ENCODE measurements at regions not wholly inside any gene's neighbourhood (a gene's known extent, or its start where the extent isn't known, plus 50 kb on each side); places are given as distances from the start of the nearest gene placed in this dataset.

DNA sequence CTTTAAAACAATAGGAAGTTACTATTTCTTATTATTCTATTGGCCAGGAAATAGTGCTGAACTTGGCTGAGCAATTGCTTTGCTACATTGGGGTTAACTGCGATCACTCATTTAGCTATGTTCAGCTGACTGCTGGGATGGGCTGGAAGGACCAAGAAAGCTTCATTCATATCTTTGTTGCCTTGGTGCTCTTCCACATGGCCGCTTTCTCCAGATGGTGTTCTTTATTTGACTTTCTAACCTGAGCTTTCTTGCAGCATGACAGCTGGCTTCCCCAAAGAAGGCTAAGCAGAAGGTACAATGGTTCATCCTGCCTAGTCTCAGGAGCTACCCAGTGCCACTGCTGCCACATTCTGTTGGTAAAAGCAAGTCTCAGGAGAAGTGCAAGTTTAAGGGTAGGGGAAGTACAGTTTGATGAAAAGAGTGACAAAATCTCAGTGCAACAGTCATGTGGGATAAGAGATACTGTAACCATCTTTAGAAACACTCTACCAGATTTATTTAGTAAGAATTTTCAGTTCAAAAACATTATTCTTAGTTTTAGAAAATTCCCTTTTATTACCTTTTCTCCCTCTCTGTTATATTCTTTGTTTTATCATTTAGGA, 180.6 kb upstream of the RBMS1 start:
- Histone ChIP-seq H3K4me1 (ENCODE audit: control insufficient read depth, insufficient read depth, low read length) (no peaks in the 10 kb centered on the region), H3K36me3 (ENCODE audit: control insufficient read depth, insufficient read depth, low read length) (no peaks in the 10 kb centered on the region), H3K27ac (ENCODE audit: low read length) (no peak overlapping the region), H3K9me3 (ENCODE audit: control insufficient read depth, low read depth, low read length) (no peaks in the 10 kb centered on the region), H3K27me3 (ENCODE audit: control insufficient read depth, insufficient read depth, low read length) (no peaks in the 10 kb centered on the region), H3K4me3 (ENCODE audit: low read length) (no peak overlapping the region)
- no peak for DNase-seq
- WGBS (ENCODE audit: insufficient coverage, low lambda C conversion rate) = no CpG with 5 or more reads among the region's 2 CpGs

DNA sequence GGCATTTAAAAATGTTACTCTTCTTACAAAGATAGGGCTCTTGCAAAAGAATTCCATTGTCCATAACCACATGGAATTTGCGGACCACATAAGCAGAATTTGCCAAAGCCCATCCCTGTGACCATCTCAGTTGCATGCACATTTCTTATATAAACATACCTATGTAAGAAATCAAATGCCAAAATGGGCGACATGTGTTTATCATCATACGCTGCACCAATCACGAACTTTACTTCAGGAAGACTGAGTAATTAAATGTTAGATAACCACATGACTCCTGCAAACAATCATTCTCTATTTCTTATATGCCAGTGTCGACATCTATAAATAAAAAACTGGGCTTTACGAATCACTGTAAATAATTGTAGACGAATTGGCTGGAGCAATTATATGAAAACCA, 186.1 kb upstream of the RBMS1 start:
- H3K27ac ChIP-seq (ENCODE audit: low read length) = no peak overlapping the region
- no peak overlapping the region for H3K4me3 ChIP-seq (ENCODE audit: low read length)
- H3K36me3 ChIP-seq (ENCODE audit: control insufficient read depth, insufficient read depth, low read length) = no peaks in the 10 kb centered on the region
- 100% methylated on average over 2 of the region's 7 CpGs for WGBS (ENCODE audit: insufficient coverage, low lambda C conversion rate)
- no peaks in the 10 kb centered on the region for H3K9me3 ChIP-seq (ENCODE audit: control insufficient read depth, low read depth, low read length)
- DNase-seq = no peak
- no peaks in the 10 kb centered on the region for H3K27me3 ChIP-seq (ENCODE audit: control insufficient read depth, insufficient read depth, low read length)
- no peaks in the 10 kb centered on the region for H3K4me1 ChIP-seq (ENCODE audit: control insufficient read depth, insufficient read depth, low read length)

DNA sequence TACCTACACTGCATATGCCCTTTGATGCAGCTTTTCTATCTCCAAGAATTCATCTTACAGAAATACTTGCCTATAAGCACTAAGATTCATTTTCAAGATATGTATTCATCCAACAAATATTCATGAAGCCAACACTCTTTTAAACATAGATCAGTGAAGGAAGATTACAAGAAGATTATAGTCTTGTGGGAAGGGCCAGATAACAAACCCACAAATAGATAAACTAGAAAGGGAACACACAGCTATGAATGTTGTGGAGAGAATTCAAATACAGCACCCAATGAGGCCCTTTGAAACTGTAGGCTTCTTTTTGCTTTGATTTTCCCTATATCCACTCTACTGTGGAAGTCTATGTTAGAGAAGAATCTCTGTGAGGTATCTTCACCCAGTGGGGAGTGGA, 186.7 kb upstream of the RBMS1 start:
- Histone ChIP-seq H3K4me1 (ENCODE audit: control insufficient read depth, insufficient read depth, low read length) (no peaks in the 10 kb centered on the region), H3K27me3 (ENCODE audit: control insufficient read depth, insufficient read depth, low read length) (no peaks in the 10 kb centered on the region), H3K27ac (ENCODE audit: low read length) (no peak overlapping the region), H3K4me3 (ENCODE audit: low read length) (no peak overlapping the region), H3K9me3 (ENCODE audit: control insufficient read depth, low read depth, low read length) (no peaks in the 10 kb centered on the region), H3K36me3 (ENCODE audit: control insufficient read depth, insufficient read depth, low read length) (no peaks in the 10 kb centered on the region)
- no peak for DNase-seq

DNA sequence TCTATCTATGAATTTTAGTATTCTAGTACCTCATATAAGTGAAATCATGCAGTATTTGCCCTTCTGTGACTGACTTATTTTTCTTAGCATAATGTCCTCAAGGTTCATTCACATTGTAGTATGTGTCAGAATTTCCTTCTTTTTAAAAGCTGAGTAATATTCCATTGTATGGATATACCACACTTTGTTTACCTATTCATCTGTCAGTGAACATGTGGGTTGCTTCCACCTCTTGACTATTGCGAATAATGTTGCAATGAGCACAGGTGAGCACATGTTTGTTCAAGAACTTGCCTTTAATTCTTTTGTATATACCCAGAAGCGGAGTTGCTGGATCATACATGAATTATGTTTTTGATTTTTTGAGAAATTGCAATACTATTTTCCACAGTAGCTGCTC, 187.4 kb upstream of the RBMS1 start:
- no peaks in the 10 kb centered on the region for H3K9me3 ChIP-seq (ENCODE audit: control insufficient read depth, low read depth, low read length)
- H3K27ac ChIP-seq (ENCODE audit: low read length) = no peak overlapping the region
- H3K4me3 ChIP-seq (ENCODE audit: low read length) = no peak overlapping the region
- no peaks in the 10 kb centered on the region for H3K27me3 ChIP-seq (ENCODE audit: control insufficient read depth, insufficient read depth, low read length)
- no peaks in the 10 kb centered on the region for H3K4me1 ChIP-seq (ENCODE audit: control insufficient read depth, insufficient read depth, low read length)
- no peak for DNase-seq
- WGBS (ENCODE audit: insufficient coverage, low lambda C conversion rate) = no CpG with 5 or more reads among the region's 2 CpGs
- H3K36me3 ChIP-seq (ENCODE audit: control insufficient read depth, insufficient read depth, low read length) = no peaks in the 10 kb centered on the region

DNA sequence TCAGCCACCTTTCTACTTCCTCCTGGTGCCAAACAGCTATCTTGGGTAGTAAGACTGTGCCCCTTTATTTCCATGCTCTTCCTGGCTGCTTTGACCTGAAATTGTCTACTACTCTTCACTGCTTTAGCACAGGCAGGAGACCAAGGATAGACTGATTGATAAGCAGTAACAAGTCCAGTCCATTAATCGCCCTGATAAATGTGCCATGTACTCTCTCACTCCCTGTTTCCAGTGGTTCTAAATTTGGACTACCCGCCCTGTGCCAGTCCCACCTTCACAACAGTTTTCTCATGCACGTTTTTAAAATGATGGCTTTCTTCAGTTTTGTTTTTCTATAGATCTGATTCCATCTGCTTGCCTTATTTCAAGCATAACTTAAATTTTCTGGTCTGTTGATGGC, 189.6 kb upstream of the RBMS1 start:
- DNase-seq = no peak
- no peak overlapping the region for H3K4me3 ChIP-seq (ENCODE audit: low read length)
- no peaks in the 10 kb centered on the region for H3K27me3 ChIP-seq (ENCODE audit: control insufficient read depth, insufficient read depth, low read length)
- H3K27ac ChIP-seq (ENCODE audit: low read length) = no peak overlapping the region
- WGBS (ENCODE audit: insufficient coverage, low lambda C conversion rate) = 93% methylated on average over 2 of the region's 3 CpGs
- H3K36me3 ChIP-seq (ENCODE audit: control insufficient read depth, insufficient read depth, low read length) = no peaks in the 10 kb centered on the region
- H3K4me1 ChIP-seq (ENCODE audit: control insufficient read depth, insufficient read depth, low read length) = no peaks in the 10 kb centered on the region
- H3K9me3 ChIP-seq (ENCODE audit: control insufficient read depth, low read depth, low read length) = no peaks in the 10 kb centered on the region

DNA sequence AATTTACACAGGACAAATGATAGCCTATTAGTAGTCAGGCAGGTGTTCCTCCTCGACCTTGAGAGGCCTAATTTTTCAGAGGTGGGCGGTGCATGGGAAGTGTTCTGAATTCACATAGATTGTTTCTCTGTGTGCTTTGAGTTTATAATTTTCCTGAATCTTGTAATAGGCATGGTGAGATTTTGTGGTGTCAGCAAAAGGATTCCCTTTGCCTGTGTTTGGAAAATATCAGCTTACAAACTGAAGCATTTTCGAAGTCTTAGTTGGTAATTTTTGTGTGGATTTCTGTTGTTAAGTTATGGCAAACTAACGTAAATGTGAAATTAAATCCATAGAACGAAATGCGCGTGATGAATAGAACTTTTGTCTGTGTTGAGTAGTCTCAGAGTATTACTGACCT, 194.0 kb upstream of the RBMS1 start:
- WGBS (ENCODE audit: insufficient coverage, low lambda C conversion rate) = 40% methylated on average over 1 of the region's 7 CpGs
- Histone ChIP-seq H3K9me3 (ENCODE audit: control insufficient read depth, low read depth, low read length) (no peaks in the 10 kb centered on the region), H3K4me3 (ENCODE audit: low read length) (no peak overlapping the region), H3K27ac (ENCODE audit: low read length) (no peak overlapping the region), H3K27me3 (ENCODE audit: control insufficient read depth, insufficient read depth, low read length) (no peaks in the 10 kb centered on the region), H3K4me1 (ENCODE audit: control insufficient read depth, insufficient read depth, low read length) (no peaks in the 10 kb centered on the region), H3K36me3 (ENCODE audit: control insufficient read depth, insufficient read depth, low read length) (no peaks in the 10 kb centered on the region)
- DNase-seq = no peak

DNA sequence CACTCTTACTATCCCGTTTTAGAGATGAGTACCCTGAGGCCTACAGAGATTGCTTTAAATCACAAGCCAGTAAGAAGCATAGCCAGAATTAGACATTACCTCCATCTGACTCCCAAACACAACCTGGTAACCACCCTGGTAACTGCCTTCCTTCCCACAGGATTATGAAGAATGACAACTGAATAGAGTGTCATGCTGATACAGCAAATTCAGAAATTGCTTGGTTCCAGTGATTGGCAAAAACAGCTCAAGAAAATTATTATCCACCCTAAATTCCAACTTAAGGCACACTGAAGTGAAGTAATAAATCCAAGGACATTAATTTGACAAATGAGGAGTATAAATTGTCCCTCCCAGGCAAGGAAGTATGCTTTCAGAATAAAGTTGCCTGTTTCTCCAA, 195.8 kb upstream of the RBMS1 start:
- Histone ChIP-seq H3K27me3 (ENCODE audit: control insufficient read depth, insufficient read depth, low read length) (no peaks in the 10 kb centered on the region), H3K27ac (ENCODE audit: low read length) (no peak overlapping the region), H3K4me3 (ENCODE audit: low read length) (no peak overlapping the region), H3K4me1 (ENCODE audit: control insufficient read depth, insufficient read depth, low read length) (no peaks in the 10 kb centered on the region), H3K36me3 (ENCODE audit: control insufficient read depth, insufficient read depth, low read length) (no peaks in the 10 kb centered on the region), H3K9me3 (ENCODE audit: control insufficient read depth, low read depth, low read length) (no peaks in the 10 kb centered on the region)
- WGBS (ENCODE audit: insufficient coverage, low lambda C conversion rate) = no CpG with 5 or more reads among the region's 1 CpG
- no peak for DNase-seq

DNA sequence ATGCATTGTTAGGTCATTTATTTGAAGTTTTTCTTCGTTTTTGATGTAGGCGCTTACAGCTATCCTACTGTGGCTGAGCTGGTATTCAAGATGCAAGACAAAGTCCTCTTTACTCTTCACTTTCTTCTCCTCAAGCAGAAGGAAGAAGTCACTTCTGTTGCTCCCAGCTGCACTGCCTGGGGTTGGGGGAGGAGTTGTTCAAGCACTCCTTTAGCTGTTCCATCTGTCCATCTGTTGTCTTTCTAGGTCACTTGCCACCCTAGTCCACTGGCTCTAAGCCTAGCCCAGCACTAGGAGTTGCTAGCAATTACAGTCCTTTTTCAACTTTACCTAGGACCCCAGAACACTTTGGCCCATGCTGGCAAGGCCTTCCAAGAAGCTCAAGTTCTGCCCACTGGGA, 200.6 kb upstream of the RBMS1 start:
- no peak overlapping the region for H3K27ac ChIP-seq (ENCODE audit: low read length)
- H3K4me1 ChIP-seq (ENCODE audit: control insufficient read depth, insufficient read depth, low read length) = no peaks in the 10 kb centered on the region
- 80% methylated on average over 1 of the region's 2 CpGs for WGBS (ENCODE audit: insufficient coverage, low lambda C conversion rate)
- no peak for DNase-seq
- H3K9me3 ChIP-seq (ENCODE audit: control insufficient read depth, low read depth, low read length) = no peaks in the 10 kb centered on the region
- no peaks in the 10 kb centered on the region for H3K36me3 ChIP-seq (ENCODE audit: control insufficient read depth, insufficient read depth, low read length)
- H3K27me3 ChIP-seq (ENCODE audit: control insufficient read depth, insufficient read depth, low read length) = no peaks in the 10 kb centered on the region
- no peak overlapping the region for H3K4me3 ChIP-seq (ENCODE audit: low read length)

DNA sequence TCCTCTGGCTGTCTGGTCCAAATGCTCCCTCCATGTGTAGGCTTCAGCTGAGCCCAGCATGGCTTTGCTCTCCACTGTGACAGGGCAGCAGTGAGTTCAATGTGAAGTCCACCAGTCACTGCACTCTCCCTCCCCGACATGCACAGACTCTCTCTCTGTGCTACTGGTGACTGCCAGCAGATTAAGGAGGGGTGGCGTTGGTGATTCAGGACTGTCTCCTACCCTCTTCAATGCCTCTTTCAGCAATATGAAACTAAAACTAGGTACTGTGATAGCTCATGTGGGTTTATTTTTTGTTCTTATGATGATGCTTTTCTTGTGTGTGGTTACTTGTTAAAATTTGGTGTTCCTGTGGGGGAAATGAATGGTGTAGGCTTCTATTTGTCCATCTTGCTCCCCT, 201.0 kb upstream of the RBMS1 start:
- H3K27me3 ChIP-seq (ENCODE audit: control insufficient read depth, insufficient read depth, low read length) = no peaks in the 10 kb centered on the region
- WGBS (ENCODE audit: insufficient coverage, low lambda C conversion rate) = no CpG with 5 or more reads among the region's 2 CpGs
- no peaks in the 10 kb centered on the region for H3K36me3 ChIP-seq (ENCODE audit: control insufficient read depth, insufficient read depth, low read length)
- no peaks in the 10 kb centered on the region for H3K9me3 ChIP-seq (ENCODE audit: control insufficient read depth, low read depth, low read length)
- no peak overlapping the region for H3K27ac ChIP-seq (ENCODE audit: low read length)
- no peak overlapping the region for H3K4me3 ChIP-seq (ENCODE audit: low read length)
- H3K4me1 ChIP-seq (ENCODE audit: control insufficient read depth, insufficient read depth, low read length) = no peaks in the 10 kb centered on the region
- DNase-seq = no peak

DNA sequence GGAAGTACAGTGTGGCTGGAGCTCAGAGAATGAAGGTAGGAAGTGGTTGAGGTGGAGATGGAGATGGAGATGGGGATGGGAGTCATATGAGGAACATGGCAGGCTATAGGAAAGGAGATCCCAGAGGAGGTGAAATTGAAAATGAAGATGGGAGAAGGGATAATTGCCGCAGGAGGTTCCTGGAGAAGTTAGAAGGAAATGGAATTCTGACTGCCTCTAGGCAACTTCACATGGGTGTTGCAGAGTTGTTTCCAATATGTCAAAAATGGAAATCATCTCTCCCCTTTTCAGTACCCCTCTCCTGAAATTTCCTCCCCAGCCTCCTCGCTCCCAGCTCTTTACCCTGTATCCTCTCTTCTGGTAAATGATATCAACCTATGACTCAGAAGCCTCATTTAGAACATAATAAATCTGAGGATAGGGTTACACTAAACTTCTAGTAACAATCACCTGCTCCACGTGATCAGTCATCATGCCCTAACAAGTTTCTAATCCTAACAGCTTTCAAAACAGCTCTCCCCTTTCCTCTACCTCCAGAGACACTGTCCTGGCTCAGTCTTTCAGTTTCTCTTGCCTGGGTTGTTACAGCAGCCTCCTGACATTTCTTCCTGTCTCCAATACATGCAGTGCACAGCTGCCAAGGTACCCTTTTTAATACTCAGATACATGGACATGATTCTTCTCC, 201.9 kb upstream of the RBMS1 start:
- Histone ChIP-seq H3K27ac (ENCODE audit: low read length) (no peak overlapping the region), H3K4me3 (ENCODE audit: low read length) (no peak overlapping the region), H3K27me3 (ENCODE audit: control insufficient read depth, insufficient read depth, low read length) (no peaks in the 10 kb centered on the region), H3K9me3 (ENCODE audit: control insufficient read depth, low read depth, low read length) (no peaks in the 10 kb centered on the region), H3K36me3 (ENCODE audit: control insufficient read depth, insufficient read depth, low read length) (no peaks in the 10 kb centered on the region), H3K4me1 (ENCODE audit: control insufficient read depth, insufficient read depth, low read length) (no peaks in the 10 kb centered on the region)
- no peak for DNase-seq
- WGBS (ENCODE audit: insufficient coverage, low lambda C conversion rate) = 100% methylated on average over 1 of the region's 3 CpGs

DNA sequence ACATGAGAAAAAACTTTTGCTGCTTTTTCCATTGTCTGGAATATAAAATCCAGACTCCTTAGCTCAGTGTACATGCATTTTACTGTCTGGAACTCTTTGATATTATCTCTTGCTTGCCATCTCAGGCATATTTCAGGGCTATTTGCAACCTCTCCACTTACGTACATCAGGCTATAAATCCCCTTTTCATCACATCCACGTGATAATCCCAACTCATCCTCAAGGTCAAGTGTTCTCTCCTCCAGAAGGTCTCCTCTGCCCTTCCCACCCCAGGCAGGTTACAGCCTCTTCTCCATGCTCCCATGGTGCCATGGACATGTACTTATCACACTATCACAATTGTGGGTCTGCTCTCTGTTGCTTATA, 202.5 kb upstream of the RBMS1 start:
- Histone ChIP-seq H3K36me3 (ENCODE audit: control insufficient read depth, insufficient read depth, low read length) (no peaks in the 10 kb centered on the region), H3K4me3 (ENCODE audit: low read length) (no peak overlapping the region), H3K27ac (ENCODE audit: low read length) (no peak overlapping the region), H3K27me3 (ENCODE audit: control insufficient read depth, insufficient read depth, low read length) (no peaks in the 10 kb centered on the region), H3K9me3 (ENCODE audit: control insufficient read depth, low read depth, low read length) (no peaks in the 10 kb centered on the region), H3K4me1 (ENCODE audit: control insufficient read depth, insufficient read depth, low read length) (no peaks in the 10 kb centered on the region)
- DNase-seq = no peak
- no CpG with 5 or more reads among the region's 2 CpGs for WGBS (ENCODE audit: insufficient coverage, low lambda C conversion rate)

Data from large intestine (tissue), 3 donors.